ENCODE measurements at regions not wholly inside any gene's neighbourhood (a gene's known extent, or its start where the extent isn't known, plus 50 kb on each side); places are given as distances from the start of the nearest gene placed in this dataset.

DNA sequence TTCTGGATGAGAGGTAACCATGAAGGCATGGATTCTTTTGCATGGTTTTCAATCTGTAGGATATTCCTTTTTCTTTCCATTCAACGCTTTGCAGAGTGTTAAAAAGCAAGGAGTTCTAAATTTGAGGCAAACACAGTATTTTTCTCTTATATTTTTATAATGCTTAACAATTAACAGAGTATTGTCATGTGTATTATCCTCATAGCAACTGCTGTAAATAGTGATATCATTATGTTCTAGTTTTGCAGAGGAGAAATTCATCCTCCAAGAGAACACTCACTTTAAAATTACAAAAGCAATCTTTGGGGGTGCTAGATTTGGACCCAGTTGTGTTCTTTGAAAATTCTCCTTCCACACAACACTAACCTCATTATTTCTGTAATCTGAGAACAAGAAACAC is 58.7 kb downstream of the RDH14 start:
- Histone ChIP-seq H3K4me3 (ENCODE audit: control insufficient read depth in 2 of 3, extremely low read depth in 1 of 3, insufficient read depth in 2 of 3, low read depth in 1 of 3, low read length in 3 of 3) (no peak overlapping the region), H3K27me3 (ENCODE audit: control insufficient read depth, extremely low read depth, insufficient read depth, low read length) (peaks cover 8% of the 10 kb centered on the region), H3K9me3 (ENCODE audit: control insufficient read depth, low read depth, low read length) (no peaks in the 10 kb centered on the region), H3K9me1 (ENCODE audit: control insufficient read depth, extremely low read depth, insufficient read depth, low read length) (no peaks in the 10 kb centered on the region), H3K9ac (ENCODE audit: control insufficient read depth, extremely low read depth, insufficient read depth, low read length) (no peak overlapping the region), H3K79me2 (ENCODE audit: control insufficient read depth, insufficient read depth, low read length) (no peaks in the 10 kb centered on the region), H3K4me1 (ENCODE audit: control insufficient read depth, extremely low read depth, insufficient read depth, low read length) (no peaks in the 10 kb centered on the region), H3K27ac (ENCODE audit: control insufficient read depth, insufficient read depth, low read length) (no peak overlapping the region), H3K4me2 (ENCODE audit: control insufficient read depth, extremely low read depth, insufficient read depth, low read depth, low read length) (no peak overlapping the region), H2AFZ (ENCODE audit: control insufficient read depth, low read length) (no peak overlapping the region), H4K20me1 (ENCODE audit: control insufficient read depth, extremely low read depth, insufficient read depth, low read length) (no peaks in the 10 kb centered on the region), H3K36me3 (ENCODE audit: control insufficient read depth in 2 of 2, extremely low read depth in 1 of 2, insufficient read depth in 2 of 2, low read length in 2 of 2) (no peaks in the 10 kb centered on the region)
- dilution Hi-C loops (cut with MboI; ENCODE audit: extremely low pct_ligation_motif_present, low sequenced_read_pairs): no loop called here
- no peak for FAIRE-seq
- no peak for DNase-seq (ENCODE audit: low read depth, low spot score)
- no peak for TF ChIP-seq EZH2 (IDR thresholded peaks at IDR 0.05; ENCODE audit: low read length)
- TF ChIP-seq, protein P1, sequence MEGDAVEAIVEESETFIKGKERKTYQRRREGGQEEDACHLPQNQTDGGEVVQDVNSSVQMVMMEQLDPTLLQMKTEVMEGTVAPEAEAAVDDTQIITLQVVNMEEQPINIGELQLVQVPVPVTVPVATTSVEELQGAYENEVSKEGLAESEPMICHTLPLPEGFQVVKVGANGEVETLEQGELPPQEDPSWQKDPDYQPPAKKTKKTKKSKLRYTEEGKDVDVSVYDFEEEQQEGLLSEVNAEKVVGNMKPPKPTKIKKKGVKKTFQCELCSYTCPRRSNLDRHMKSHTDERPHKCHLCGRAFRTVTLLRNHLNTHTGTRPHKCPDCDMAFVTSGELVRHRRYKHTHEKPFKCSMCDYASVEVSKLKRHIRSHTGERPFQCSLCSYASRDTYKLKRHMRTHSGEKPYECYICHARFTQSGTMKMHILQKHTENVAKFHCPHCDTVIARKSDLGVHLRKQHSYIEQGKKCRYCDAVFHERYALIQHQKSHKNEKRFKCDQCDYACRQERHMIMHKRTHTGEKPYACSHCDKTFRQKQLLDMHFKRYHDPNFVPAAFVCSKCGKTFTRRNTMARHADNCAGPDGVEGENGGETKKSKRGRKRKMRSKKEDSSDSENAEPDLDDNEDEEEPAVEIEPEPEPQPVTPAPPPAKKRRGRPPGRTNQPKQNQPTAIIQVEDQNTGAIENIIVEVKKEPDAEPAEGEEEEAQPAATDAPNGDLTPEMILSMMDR (optimal IDR thresholded peaks at IDR 0.05 in 1 of 3, IDR thresholded peaks at IDR 0.05 in 1 of 3, conservative IDR thresholded peaks at IDR 0.05 in 1 of 3; ENCODE audit: extremely low read depth in 1 of 3, insufficient read depth in 2 of 3, low read length in 3 of 3): no peak

DNA sequence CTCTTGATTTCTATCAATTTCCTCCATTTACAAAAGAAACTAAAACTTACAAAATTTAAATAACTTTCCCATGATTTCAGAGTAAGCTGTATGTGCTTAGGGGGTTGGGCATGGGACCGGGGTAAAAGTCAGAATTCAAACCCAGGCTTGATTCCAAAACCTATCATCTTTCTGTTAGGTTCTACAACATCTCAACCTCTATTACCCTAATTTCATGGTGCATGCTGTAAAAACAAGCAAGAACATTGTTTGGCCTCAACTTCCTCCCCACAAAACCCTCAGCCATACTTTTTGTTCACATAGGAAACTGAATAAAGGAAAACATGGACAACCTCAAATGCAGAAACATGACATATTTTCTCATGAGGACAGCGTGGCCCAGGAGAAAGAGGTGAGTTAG is 59.3 kb downstream of the RDH14 start:
- no peak overlapping the region for H2AFZ ChIP-seq (ENCODE audit: control insufficient read depth, low read length)
- peaks cover 11% of the 10 kb centered on the region for H3K27me3 ChIP-seq (ENCODE audit: control insufficient read depth, extremely low read depth, insufficient read depth, low read length)
- TF ChIP-seq, protein P1 (optimal IDR thresholded peaks at IDR 0.05 in 1 of 3, IDR thresholded peaks at IDR 0.05 in 1 of 3, conservative IDR thresholded peaks at IDR 0.05 in 1 of 3; ENCODE audit: extremely low read depth in 1 of 3, insufficient read depth in 2 of 3, low read length in 3 of 3): no peak
- no peak for TF ChIP-seq EZH2 (IDR thresholded peaks at IDR 0.05; ENCODE audit: low read length)
- no peaks in the 10 kb centered on the region for H3K4me1 ChIP-seq (ENCODE audit: control insufficient read depth, extremely low read depth, insufficient read depth, low read length)
- DNase-seq (ENCODE audit: low read depth, low spot score) (no peak), FAIRE-seq (no peak)
- H3K4me3 ChIP-seq (ENCODE audit: control insufficient read depth in 2 of 3, extremely low read depth in 1 of 3, insufficient read depth in 2 of 3, low read depth in 1 of 3, low read length in 3 of 3): no peak overlapping the region
- H3K27ac ChIP-seq (ENCODE audit: control insufficient read depth, insufficient read depth, low read length): no peak overlapping the region
- no peaks in the 10 kb centered on the region for H3K79me2 ChIP-seq (ENCODE audit: control insufficient read depth, insufficient read depth, low read length)
- H3K9ac ChIP-seq (ENCODE audit: control insufficient read depth, extremely low read depth, insufficient read depth, low read length): no peak overlapping the region
- no peak overlapping the region for H3K4me2 ChIP-seq (ENCODE audit: control insufficient read depth, extremely low read depth, insufficient read depth, low read depth, low read length)
- dilution Hi-C loops (cut with MboI; ENCODE audit: extremely low pct_ligation_motif_present, low sequenced_read_pairs): no loop called here
- H3K9me1 ChIP-seq (ENCODE audit: control insufficient read depth, extremely low read depth, insufficient read depth, low read length): no peaks in the 10 kb centered on the region
- no peaks in the 10 kb centered on the region for H3K36me3 ChIP-seq (ENCODE audit: control insufficient read depth in 2 of 2, extremely low read depth in 1 of 2, insufficient read depth in 2 of 2, low read length in 2 of 2)
- H4K20me1 ChIP-seq (ENCODE audit: control insufficient read depth, extremely low read depth, insufficient read depth, low read length): no peaks in the 10 kb centered on the region
- H3K9me3 ChIP-seq (ENCODE audit: control insufficient read depth, low read depth, low read length): no peaks in the 10 kb centered on the region

Measured in keratinocyte (primary cell).